Frontal cortex (tissue), 3 donors: ENCODE measurements at regions not wholly inside any gene's neighbourhood (a gene's known extent, or its start where the extent isn't known, plus 50 kb on each side); places are given as distances from the start of the nearest gene placed in this dataset.
"Not testable (repeated sequence)": the region's sequence is repeated elsewhere in the genome, so short reads cannot be mapped to it uniquely, and the experiment has no call there.

Experiments
- DNase-seq, 2 donors: peaks; one replicate each; pipeline ENCODE4 v3.0.0; 2012; ENCODE audit warnings: low spot score in 2 of 2
- FAIRE-seq: peaks from 2 replicates; lab custom pipeline; 2012; peaks lifted over from hg19 to GRCh38; lab: Jason Lieb, UNC
- donor health status: control.
- donor health status: control.
- donor health status: control.

GRCh38 chr10:78454123-78454645 is 420.5 kb downstream of the RPS24 start:
- no peak for DNase-seq

GRCh38 chr10:78455236-78455635 is 421.6 kb downstream of the RPS24 start:
- DNase-seq: no peak
- FAIRE-seq: no peak

More at GRCh38 chr10:78454123-78454645, 420.5 kb downstream of the RPS24 start:
- FAIRE-seq: no peak

- FAIRE-seq (no peak), DNase-seq (no peak)
These were observed 422.1 kb downstream of the RPS24 start for GRCh38 chr10:78455811-78456210.

GRCh38 chr10:78456649-78457400 is 423.2 kb downstream of the RPS24 start:
- FAIRE-seq (no peak), DNase-seq (no peak)

GRCh38 chr10:78457804-78458482 is 424.3 kb downstream of the RPS24 start:
- FAIRE-seq (no peak), DNase-seq (no peak)

GRCh38 chr10:78458983-78459638 is 425.4 kb downstream of the RPS24 start:
- FAIRE-seq (no peak), DNase-seq (no peak)

- DNase-seq (no peak), FAIRE-seq (no peak)
These were observed 426.0 kb downstream of the RPS24 start for GRCh38 chr10:78459639-78460037.

DNA sequence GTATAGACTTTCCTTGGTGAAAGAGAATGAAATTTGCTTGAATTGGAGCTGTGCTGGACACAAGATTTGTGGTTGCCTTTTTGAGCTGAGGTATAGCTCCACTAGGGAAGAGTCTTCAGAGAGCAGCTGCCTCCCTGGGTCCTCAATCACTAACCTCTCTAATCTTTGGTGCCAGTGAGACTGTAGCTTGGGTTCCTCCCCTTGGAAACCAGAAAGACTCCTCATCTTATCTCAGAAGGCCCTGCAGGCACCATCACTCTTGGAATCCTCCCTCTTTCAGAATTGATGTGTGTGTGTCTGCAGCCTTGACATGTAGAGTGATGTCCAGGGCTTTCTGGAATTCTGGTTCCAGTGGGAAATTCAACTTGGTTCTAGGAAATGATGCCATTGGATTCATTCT is 426.5 kb downstream of the RPS24 start:
- DNase-seq (no peak), FAIRE-seq (no peak)

- FAIRE-seq: no peak
- no peak for DNase-seq
These were observed 427.7 kb downstream of the RPS24 start for GRCh38 chr10:78461333-78461732.

GRCh38 chr10:78462176-78462575 is 428.5 kb downstream of the RPS24 start:
- DNase-seq (no peak), FAIRE-seq (no peak)

GRCh38 chr10:78462726-78463228 is 429.1 kb downstream of the RPS24 start:
- FAIRE-seq (no peak), DNase-seq (no peak)

DNA sequence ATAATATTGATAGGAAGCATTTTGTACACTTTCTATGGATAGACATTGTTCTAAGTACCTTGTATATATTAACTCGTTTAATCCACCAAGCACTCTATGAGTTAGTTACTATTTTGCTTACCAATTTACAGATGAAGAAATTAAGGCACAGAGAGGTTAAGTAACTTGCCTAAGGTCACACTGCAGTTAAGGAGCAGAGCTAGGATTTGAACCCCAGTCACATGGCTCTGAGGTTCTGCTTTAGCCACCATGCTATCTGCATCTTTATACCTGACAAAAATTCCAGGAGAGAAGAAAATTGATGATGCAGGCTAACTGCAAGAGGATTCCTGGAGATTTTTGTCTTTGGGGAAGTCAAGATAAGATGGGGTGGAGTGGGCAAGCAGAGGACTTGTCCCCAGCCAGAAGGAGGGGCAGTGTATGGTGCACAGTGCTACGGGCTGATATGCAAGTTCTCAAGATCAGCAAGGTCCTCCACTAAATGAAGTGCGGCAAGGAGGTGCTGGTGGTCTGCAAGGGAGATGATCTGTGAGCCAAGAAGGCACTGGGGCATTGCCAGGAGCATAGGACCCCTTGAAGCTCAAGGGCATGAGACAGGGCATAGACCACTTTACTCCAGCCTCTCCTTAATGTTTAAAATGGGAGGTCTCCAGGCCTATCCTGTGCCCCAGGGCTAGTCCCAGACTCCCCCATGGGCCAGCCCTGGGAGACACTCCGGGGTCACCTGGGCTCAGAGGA is 430.6 kb downstream of the RPS24 start:
- no peak for DNase-seq
- no peak for FAIRE-seq

- FAIRE-seq (no peak), DNase-seq (no peak)
These were observed 431.2 kb downstream of the RPS24 start for GRCh38 chr10:78464856-78465267.

DNA sequence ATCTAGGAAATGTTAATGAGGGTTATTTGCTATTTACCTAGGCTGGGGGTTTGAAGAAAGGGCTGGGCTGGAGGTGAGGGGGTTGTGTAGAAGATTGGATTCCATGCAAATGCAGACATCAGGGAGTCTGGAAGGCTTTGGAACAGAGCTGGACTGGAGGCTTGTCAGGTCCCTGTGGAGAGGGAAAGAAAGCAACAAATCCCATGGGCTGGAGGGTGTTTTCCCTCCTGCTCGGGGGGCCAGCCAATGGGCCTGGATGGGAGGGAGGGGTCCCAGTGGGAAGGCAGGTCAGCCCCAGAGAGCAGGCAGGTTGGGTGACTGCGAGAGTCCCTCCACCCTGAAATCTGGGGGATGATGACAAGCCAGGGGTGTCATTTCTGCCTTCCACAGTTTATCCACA is 431.8 kb downstream of the RPS24 start:
- FAIRE-seq: no peak
- no peak for DNase-seq

DNA sequence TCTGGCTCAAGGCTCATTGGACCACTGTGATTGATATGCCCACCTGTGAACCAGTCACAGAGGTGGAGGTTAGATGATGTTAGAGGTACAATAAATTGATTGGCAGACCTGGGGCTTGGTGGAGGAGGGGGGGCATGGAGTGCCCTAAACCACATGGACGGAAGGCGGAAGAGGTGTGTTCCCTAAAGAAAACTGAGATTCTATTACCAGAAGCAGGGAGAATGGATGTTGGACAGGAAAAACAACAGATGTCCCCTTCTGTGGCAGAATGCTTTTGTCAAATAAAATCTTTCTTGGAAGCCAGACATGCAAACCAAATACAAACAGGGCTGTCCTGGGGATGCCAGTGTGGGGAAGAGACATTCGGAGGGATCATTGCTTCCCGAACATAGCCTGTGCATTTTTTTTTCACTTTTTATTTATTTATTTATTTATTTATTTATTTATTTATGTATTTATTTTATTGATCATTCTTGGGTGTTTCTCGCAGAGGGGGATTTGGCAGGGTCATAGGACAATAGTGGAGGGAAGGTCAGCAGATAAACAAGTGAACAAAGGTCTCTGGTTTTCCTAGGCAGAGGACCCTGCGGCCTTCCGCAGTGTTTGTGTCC is 433.9 kb downstream of the RPS24 start:
- no peak for FAIRE-seq
- no peak for DNase-seq

DNA sequence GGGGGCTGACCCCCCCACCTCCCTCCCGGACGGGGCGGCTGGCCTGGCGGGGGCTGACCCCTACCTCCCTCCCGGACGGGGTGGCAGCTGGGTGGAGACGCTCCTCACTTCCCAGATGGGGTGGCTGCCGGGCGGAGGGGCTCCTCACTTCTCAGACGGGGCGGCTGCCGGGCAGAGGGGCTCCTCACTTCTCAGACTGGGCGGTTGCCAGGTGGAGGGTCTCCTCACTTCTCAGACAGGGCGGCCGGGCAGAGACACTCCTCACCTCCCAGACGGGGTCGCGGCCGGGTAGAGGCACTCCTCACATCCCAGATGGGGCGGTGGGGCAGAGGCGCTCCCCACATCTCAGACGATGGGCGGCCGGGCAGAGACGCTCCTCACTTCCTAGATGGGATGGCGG is 435.1 kb downstream of the RPS24 start:
- FAIRE-seq, DNase-seq: not testable (repeated sequence)

- no peak for DNase-seq
- FAIRE-seq: no peak
These were observed 436.8 kb downstream of the RPS24 start for GRCh38 chr10:78470267-78471103.

- DNase-seq (no peak), FAIRE-seq (no peak)
These were observed 437.7 kb downstream of the RPS24 start for GRCh38 chr10:78471326-78471722.
